ENCODE measurements at regions not wholly inside any gene's neighbourhood (a gene's known extent, or its start where the extent isn't known, plus 50 kb on each side); places are given as distances from the start of the nearest gene placed in this dataset.

- no peak for TF ChIP-seq TAF1 (IDR thresholded peaks at IDR 0.05; ENCODE audit: borderline replicate concordance, insufficient read depth, low read length)
- no peak for TF ChIP-seq FOXP2 (optimal IDR thresholded peaks at IDR 0.05; ENCODE audit: borderline replicate concordance, extremely low read depth, extremely low read length, insufficient read depth)
- no peak for TF ChIP-seq REST (IDR thresholded peaks at IDR 0.05; ENCODE audit: insufficient read depth in 1 of 2, low read depth in 2 of 2, low read length in 2 of 2)
- no peak for TF ChIP-seq SIN3A (IDR thresholded peaks at IDR 0.05; ENCODE audit: borderline replicate concordance, insufficient read depth, low read length)
- TF ChIP-seq POLR2AphosphoS5 (IDR thresholded peaks at IDR 0.05; ENCODE audit: low read depth, low read length) = no peak
These were observed 72.7 kb upstream of the F3 start for GRCh38 chr1:94614168-94614815.

- no peak for TF ChIP-seq REST (IDR thresholded peaks at IDR 0.05; ENCODE audit: insufficient read depth in 1 of 2, low read depth in 2 of 2, low read length in 2 of 2)
- no peak for TF ChIP-seq FOXP2 (optimal IDR thresholded peaks at IDR 0.05; ENCODE audit: borderline replicate concordance, extremely low read depth, extremely low read length, insufficient read depth)
- no peak for TF ChIP-seq SIN3A (IDR thresholded peaks at IDR 0.05; ENCODE audit: borderline replicate concordance, insufficient read depth, low read length)
- TF ChIP-seq TAF1 (IDR thresholded peaks at IDR 0.05; ENCODE audit: borderline replicate concordance, insufficient read depth, low read length) = no peak
- no peak for TF ChIP-seq POLR2AphosphoS5 (IDR thresholded peaks at IDR 0.05; ENCODE audit: low read depth, low read length)
These were observed 71.1 kb upstream of the F3 start for GRCh38 chr1:94612525-94613204.

GRCh38 chr1:94611681-94612475 lies 70.3 kb upstream of the F3 start:
- no peak for TF ChIP-seq REST (IDR thresholded peaks at IDR 0.05; ENCODE audit: insufficient read depth in 1 of 2, low read depth in 2 of 2, low read length in 2 of 2)
- no peak for TF ChIP-seq TAF1 (IDR thresholded peaks at IDR 0.05; ENCODE audit: borderline replicate concordance, insufficient read depth, low read length)
- TF ChIP-seq FOXP2 (optimal IDR thresholded peaks at IDR 0.05; ENCODE audit: borderline replicate concordance, extremely low read depth, extremely low read length, insufficient read depth) = no peak
- TF ChIP-seq SIN3A (IDR thresholded peaks at IDR 0.05; ENCODE audit: borderline replicate concordance, insufficient read depth, low read length) = no peak
- TF ChIP-seq POLR2AphosphoS5 (IDR thresholded peaks at IDR 0.05; ENCODE audit: low read depth, low read length) = no peak

GRCh38 chr1:94609619-94610018 lies 68.1 kb upstream of the F3 start:
- TF ChIP-seq REST (IDR thresholded peaks at IDR 0.05; ENCODE audit: insufficient read depth in 1 of 2, low read depth in 2 of 2, low read length in 2 of 2) (no peak), POLR2AphosphoS5 (IDR thresholded peaks at IDR 0.05; ENCODE audit: low read depth, low read length) (no peak), FOXP2 (optimal IDR thresholded peaks at IDR 0.05; ENCODE audit: borderline replicate concordance, extremely low read depth, extremely low read length, insufficient read depth) (no peak), SIN3A (IDR thresholded peaks at IDR 0.05; ENCODE audit: borderline replicate concordance, insufficient read depth, low read length) (no peak), TAF1 (IDR thresholded peaks at IDR 0.05; ENCODE audit: borderline replicate concordance, insufficient read depth, low read length) (no peak)
